Stimulated activated CD8-positive, alpha-beta memory T cell treated with anti-CD3 and anti-CD28 coated beads, Interleukin-4, amount 100 ng/mL, for 48 hours (primary cell): ENCODE measurements at regions not wholly inside any gene's neighbourhood (a gene's known extent, or its start where the extent isn't known, plus 50 kb on each side); places are given as distances from the start of the nearest gene placed in this dataset.

Experiments
- DNase-seq: peaks from one replicate; pipeline ENCODE4 v3.0.0-alpha.2; 2020

DNA sequence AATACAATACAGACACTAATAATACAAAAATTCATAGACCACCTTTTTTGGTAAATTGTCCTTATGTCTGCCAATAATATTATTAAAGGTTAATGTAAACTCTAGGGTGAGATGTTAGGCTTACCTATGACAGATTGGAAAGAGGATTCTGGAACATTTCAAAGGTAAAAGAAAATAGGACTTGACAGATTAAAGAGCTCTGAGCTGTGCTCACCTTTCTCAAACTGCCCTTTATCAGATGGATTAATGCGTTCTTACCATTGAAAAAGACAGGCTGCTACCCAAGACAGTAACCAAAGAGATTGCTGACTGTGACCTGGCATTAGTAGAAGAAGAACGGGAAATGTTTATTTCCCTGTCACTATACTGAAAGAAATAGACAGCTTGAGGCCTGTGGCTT, 156.1 kb upstream of the MRPS30 start:
- DNase-seq, result no peak

DNA sequence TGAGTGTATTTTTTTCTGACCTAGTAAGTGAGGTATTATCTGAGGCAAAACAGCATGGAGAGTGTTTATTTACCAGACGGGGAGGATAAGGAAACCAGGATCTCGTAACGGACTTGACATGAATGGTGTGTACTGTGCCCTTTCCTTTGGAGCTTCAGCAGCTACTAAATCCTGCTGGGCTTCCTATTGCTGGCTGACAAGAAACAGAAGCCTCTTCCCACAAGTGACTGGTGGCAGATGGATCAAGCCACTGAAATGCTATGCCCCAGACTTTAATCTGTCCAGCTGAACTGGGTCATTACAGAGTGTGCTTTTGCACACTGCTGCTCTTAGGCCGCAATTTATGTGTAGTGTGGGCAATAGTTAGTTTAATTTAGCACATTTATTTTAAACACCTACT, 162.7 kb upstream of the MRPS30 start:
- no peak for DNase-seq

- no peak for DNase-seq
These were observed 163.2 kb upstream of the MRPS30 start for GRCh38 chr5:44645502-44645901.

GRCh38 chr5:44644628-44645027, 164.1 kb upstream of the MRPS30 start:
- no peak for DNase-seq

DNA sequence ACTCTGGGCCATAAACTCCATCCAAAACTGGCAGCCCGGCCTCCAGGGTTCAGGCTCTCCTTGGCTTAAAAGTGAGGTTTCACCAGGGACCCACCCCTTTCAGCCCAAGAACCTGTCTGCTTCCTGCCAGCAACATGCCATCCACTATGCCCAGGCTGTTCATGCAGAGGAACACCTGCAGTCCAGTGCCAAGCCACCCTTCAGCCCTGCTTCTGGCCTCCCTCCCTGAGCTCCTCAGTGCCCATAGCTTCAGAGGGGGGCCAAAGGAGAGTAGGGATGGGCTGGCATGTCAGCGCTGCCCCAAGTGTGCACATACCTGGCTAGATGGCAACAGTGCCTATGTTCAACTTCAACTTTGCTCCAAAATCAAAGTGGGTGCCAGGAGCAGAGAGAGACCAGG, 166.9 kb upstream of the MRPS30 start:
- DNase-seq, result no peak

DNA sequence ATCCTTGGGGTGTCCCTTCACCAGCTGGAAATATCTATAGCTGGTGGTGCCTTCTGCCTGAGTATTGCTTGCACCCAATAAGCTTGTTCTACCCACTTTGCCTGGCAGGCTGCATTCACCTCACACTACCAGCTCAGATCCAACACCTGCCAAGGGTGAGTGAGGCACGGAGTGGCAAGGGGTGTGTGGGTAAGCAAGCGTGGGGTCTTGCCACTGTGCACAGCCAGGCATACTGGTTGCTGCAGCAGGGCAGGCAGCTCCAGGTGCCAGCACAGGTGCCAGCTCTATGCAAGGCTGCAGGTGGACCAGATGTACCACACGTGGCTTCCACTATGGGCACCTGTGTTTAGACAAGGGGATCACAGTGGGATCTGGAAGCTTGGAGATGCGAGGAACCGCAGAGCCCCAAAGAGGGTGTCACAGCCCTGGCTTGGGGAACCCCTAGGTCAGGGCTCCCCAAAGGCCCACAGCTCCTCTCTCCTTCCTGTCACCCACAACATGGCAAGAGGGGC, 167.7 kb upstream of the MRPS30 start:
- no peak for DNase-seq

- no peak for DNase-seq
These were observed 170.6 kb upstream of the MRPS30 start for GRCh38 chr5:44637916-44638869.

DNA sequence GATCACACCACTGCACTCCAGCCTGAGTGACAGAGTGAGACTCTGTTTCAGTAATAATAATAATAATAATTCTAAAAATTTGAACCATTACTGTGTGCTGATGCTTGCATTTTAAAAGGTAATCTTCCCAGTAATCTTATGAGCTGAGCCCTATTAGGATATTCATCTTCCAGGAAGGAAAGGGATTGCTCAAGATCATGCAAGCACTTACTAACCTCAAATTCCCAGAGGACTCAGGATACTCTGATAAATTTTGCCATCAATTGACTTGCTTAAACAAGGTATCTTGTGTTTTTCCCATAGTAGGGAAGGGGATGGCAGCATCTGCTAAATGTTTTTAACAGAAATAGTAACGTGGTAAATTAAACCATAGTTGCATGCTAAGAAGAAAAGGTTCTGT, 176.4 kb upstream of the MRPS30 start:
- no peak for DNase-seq

GRCh38 chr5:44626846-44627245, 181.9 kb upstream of the MRPS30 start:
- no peak for DNase-seq

GRCh38 chr5:44622331-44622730, 186.4 kb upstream of the MRPS30 start:
- DNase-seq, result no peak

GRCh38 chr5:44619875-44620610, 188.7 kb upstream of the MRPS30 start:
- DNase-seq, result no peak

DNA sequence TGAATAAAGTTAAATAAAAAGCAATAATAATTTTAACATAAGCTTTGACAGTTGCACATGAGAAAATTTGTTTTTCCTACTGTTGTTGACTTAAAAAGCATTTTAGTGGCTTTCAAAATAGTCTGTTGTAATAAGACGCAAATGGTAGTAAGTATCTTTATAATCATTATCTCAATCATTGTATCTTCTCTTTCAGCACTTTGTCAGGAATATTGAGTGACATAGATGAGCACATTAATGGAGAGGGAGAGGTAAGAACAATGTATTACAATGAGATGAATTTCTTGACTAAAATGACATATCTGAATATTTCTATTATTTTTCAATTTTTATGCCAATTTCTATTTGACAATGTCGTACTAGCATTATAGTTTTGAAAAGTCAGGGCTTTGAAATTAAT, 193.9 kb upstream of the MRPS30 start:
- no peak for DNase-seq

- no peak for DNase-seq
These were observed 194.8 kb upstream of the MRPS30 start for GRCh38 chr5:44613936-44614335.

DNA sequence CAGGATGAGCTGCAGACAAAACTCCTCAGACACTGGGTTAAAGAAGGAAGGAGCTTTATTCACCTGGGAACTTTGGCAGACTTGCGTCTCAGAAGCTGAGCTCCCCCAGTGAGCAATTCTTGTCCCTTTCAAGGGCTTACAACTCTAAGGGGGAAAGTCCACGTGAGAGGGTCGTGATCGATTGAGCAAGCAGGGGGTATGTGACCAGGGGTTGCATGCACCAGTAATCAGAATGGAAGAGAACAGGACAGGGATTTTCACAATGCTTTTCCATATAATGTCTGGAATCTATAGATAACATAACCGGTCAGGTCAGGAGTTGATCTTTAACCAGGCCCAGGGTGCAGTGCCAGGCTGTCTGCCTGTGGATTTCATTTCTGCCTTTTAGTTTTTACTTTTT, 202.8 kb upstream of the MRPS30 start:
- DNase-seq, result no peak

- DNase-seq, result no peak
These were observed 205.1 kb upstream of the MRPS30 start for GRCh38 chr5:44603496-44604272.

DNA sequence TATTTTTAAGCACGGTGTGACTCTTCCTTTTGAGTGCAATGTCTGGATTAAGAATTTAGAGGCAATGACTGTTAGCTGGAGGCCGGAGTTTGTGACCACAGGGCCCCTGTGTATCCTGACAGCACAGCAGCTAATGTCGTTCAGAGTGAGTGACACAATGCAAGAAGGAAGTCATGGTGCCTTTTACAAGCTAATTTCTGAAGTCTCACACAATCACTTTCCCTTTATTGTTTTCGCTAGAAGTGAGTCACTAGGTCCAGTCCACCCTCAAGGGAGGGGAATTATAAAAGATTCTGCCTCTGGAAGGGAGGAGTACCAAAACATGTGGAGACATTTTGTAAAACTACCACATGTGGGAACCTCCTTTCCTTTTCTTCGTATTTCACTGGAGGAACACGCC, 185.5 kb upstream of the FGF10 start:
- no peak for DNase-seq

DNA sequence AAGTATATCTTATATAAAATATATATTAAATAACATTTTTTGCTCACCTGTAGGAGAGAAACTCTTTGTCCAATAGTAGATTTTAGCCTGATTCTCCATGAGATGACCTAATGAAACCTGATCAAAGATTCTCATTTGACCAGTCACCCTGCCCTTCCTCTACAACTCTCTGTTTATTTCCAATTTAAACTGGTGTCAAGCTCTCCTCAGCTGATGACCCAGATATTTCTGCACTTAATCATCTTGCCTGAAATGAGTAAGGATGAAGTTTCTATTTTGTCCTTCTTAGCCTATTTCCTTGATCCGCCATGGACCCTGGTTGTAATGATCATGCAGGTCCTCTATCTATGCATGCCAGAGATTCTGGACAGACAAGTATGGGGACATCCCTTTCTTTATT, 179.3 kb upstream of the FGF10 start:
- no peak for DNase-seq

DNA sequence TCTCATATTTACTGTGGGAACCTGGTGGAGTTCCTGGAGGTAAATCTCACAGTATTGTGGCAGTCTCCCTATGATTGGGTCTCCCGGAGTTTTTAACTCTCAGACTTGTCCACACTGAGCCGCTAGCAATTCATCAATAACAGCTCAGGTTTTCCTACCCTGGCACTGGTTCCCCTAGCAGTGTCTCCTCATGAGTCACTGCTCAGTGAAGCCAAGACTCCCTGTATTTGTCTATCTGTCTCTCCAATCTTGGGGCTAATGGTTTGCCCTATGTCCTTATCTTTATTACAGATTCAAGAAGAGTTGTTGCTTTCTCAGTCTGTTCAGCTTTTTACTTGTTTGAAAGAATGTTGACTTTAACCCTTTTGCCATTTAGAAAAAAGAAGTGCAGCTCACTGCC, 176.7 kb upstream of the FGF10 start:
- DNase-seq, result no peak

- no peak for DNase-seq
These were observed 176.1 kb upstream of the FGF10 start for GRCh38 chr5:44565360-44565759.

- DNase-seq, result no peak
These were observed 157.1 kb upstream of the FGF10 start for GRCh38 chr5:44546286-44546685.

GRCh38 chr5:44543511-44543910, 154.3 kb upstream of the FGF10 start:
- DNase-seq, result no peak

- DNase-seq, result no peak
These were observed 153.2 kb upstream of the FGF10 start for GRCh38 chr5:44542470-44542869.

- DNase-seq, result no peak
These were observed 150.3 kb upstream of the FGF10 start for GRCh38 chr5:44539602-44539919.
